ENCODE measurements at regions not wholly inside any gene's neighbourhood (a gene's known extent, or its start where the extent isn't known, plus 50 kb on each side); places are given as distances from the start of the nearest gene placed in this dataset.
"Not testable (repeated sequence)": the region's sequence is repeated elsewhere in the genome, so short reads cannot be mapped to it uniquely, and the experiment has no call there.

GRCh38 chr2:145524836-145525235 is 1004.9 kb upstream of the ZEB2 start:
- ATAC-seq (ENCODE audit: low FRiP score) (no peak), DNase-seq (no peak)
- WGBS, 2 donors = 23 to 26% methylated on average over 1 of the region's 1 CpG
- H3K9me3 ChIP-seq (ENCODE audit: control insufficient read depth, low read length) = no peaks in the 10 kb centered on the region
- H3K27ac ChIP-seq (ENCODE audit: low read depth in 1 of 2, low read length in 2 of 2) = no peak overlapping the region
- H3K4me1 ChIP-seq (ENCODE audit: control insufficient read depth in 1 of 2, insufficient read depth in 2 of 2, low read length in 2 of 2) = no peaks in the 10 kb centered on the region
- no peaks in the 10 kb centered on the region for H3K36me3 ChIP-seq (ENCODE audit: control insufficient read depth in 1 of 2, insufficient read depth in 2 of 2, low read length in 1 of 2)
- intact Hi-C loops (cut with DNase I) = no loop called here
- no peaks in the 10 kb centered on the region for H3K27me3 ChIP-seq (ENCODE audit: control insufficient read depth in 1 of 2, insufficient read depth in 2 of 2, low read length in 1 of 2)
- H3K4me3 ChIP-seq (ENCODE audit: low read length in 2 of 2) = no peak overlapping the region

- 59 to 69% methylated on average over 6 of the region's 6 CpGs for WGBS, 2 donors
Measured at GRCh38 chr2:145524303-145524702, 1004.4 kb upstream of the ZEB2 start.

GRCh38 chr2:145519254-145519653 is 999.3 kb upstream of the ZEB2 start:
- H3K4me3 ChIP-seq (ENCODE audit: low read length in 2 of 2); ATAC-seq (ENCODE audit: low FRiP score); intact Hi-C loops (cut with DNase I); DNase-seq; H3K27ac ChIP-seq (ENCODE audit: low read depth in 1 of 2, low read length in 2 of 2); H3K27me3 ChIP-seq (ENCODE audit: control insufficient read depth in 1 of 2, insufficient read depth in 2 of 2, low read length in 1 of 2); H3K36me3 ChIP-seq (ENCODE audit: control insufficient read depth in 1 of 2, insufficient read depth in 2 of 2, low read length in 1 of 2); H3K4me1 ChIP-seq (ENCODE audit: control insufficient read depth in 1 of 2, insufficient read depth in 2 of 2, low read length in 2 of 2); H3K9me3 ChIP-seq (ENCODE audit: control insufficient read depth, low read length): not testable (repeated sequence)
- WGBS, 2 donors = 97 to 98% methylated on average over 5 of the region's 5 CpGs

More at GRCh38 chr2:145524303-145524702, 1004.4 kb upstream of the ZEB2 start:
- DNase-seq = no peak
- no peak for ATAC-seq (ENCODE audit: low FRiP score)
- Histone ChIP-seq H3K27ac (ENCODE audit: low read depth in 1 of 2, low read length in 2 of 2) (no peak overlapping the region), H3K4me1 (ENCODE audit: control insufficient read depth in 1 of 2, insufficient read depth in 2 of 2, low read length in 2 of 2) (no peaks in the 10 kb centered on the region), H3K9me3 (ENCODE audit: control insufficient read depth, low read length) (no peaks in the 10 kb centered on the region), H3K36me3 (ENCODE audit: control insufficient read depth in 1 of 2, insufficient read depth in 2 of 2, low read length in 1 of 2) (no peaks in the 10 kb centered on the region), H3K27me3 (ENCODE audit: control insufficient read depth in 1 of 2, insufficient read depth in 2 of 2, low read length in 1 of 2) (no peaks in the 10 kb centered on the region), H3K4me3 (ENCODE audit: low read length in 2 of 2) (no peak overlapping the region)
- intact Hi-C loops (cut with DNase I) = no loop called here

DNA sequence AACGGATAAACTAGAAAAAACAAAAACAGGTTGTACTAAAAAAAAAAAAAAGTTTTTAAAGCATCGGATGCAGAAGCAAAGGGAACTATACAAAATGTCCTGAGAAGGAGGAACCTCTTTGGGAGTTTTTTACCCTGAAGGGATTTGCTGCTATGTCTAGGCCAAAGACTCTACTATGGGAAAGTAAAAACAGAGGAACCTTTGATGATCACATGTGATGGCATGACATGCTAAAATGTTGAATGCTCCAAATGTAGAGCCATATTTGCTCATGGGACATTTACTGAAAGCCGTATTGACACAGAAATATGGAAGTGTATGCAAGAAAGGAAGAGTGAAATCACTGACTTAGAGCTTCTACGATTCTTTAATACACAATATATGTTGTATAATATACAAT is 992.0 kb upstream of the ZEB2 start:
- no peak for ATAC-seq (ENCODE audit: low FRiP score)

DNA sequence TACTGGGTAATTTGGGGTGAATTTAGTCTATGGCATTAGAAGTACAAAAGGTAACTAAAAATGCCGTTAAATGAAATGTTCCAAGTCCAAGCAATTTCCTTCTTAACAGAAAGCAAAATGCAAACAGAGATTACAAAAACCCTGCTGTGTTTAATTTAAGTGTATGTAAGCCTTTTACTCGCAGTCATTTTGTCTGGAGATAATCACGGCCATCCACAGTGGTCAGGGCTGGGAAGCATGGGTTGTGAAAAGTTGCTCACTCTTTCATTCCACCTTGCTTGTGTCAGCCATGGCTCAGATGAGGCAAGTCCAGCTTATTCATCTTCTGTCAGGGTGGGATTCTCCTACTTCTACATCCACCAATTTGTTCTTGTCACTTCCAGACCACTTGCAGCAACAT is 983.6 kb upstream of the ZEB2 start:
- Histone ChIP-seq H3K4me1 (ENCODE audit: control insufficient read depth in 1 of 2, insufficient read depth in 2 of 2, low read length in 2 of 2) (no peaks in the 10 kb centered on the region), H3K9me3 (ENCODE audit: control insufficient read depth, low read length) (peaks cover 2% of the 10 kb centered on the region), H3K27ac (ENCODE audit: low read depth in 1 of 2, low read length in 2 of 2) (no peak overlapping the region), H3K36me3 (ENCODE audit: control insufficient read depth in 1 of 2, insufficient read depth in 2 of 2, low read length in 1 of 2) (no peaks in the 10 kb centered on the region), H3K27me3 (ENCODE audit: control insufficient read depth in 1 of 2, insufficient read depth in 2 of 2, low read length in 1 of 2) (no peaks in the 10 kb centered on the region), H3K4me3 (ENCODE audit: low read length in 2 of 2) (no peak overlapping the region)
- intact Hi-C loops (cut with DNase I) = no loop called here
- ATAC-seq (ENCODE audit: low FRiP score) = no peak
- DNase-seq = no peak
- WGBS, 2 donors = 59 to 64% methylated on average over 3 of the region's 3 CpGs

More for the DNA sequence above, 992.0 kb upstream of the ZEB2 start:
- intact Hi-C loops (cut with DNase I) = no loop called here
- H3K27ac ChIP-seq (ENCODE audit: low read depth in 1 of 2, low read length in 2 of 2) = no peak overlapping the region
- DNase-seq = no peak
- no peaks in the 10 kb centered on the region for H3K36me3 ChIP-seq (ENCODE audit: control insufficient read depth in 1 of 2, insufficient read depth in 2 of 2, low read length in 1 of 2)
- H3K4me1 ChIP-seq (ENCODE audit: control insufficient read depth in 1 of 2, insufficient read depth in 2 of 2, low read length in 2 of 2) = no peaks in the 10 kb centered on the region
- H3K27me3 ChIP-seq (ENCODE audit: control insufficient read depth in 1 of 2, insufficient read depth in 2 of 2, low read length in 1 of 2) = no peaks in the 10 kb centered on the region
- no peak overlapping the region for H3K4me3 ChIP-seq (ENCODE audit: low read length in 2 of 2)
- WGBS, 2 donors = 92 to 93% methylated on average over 4 of the region's 4 CpGs
- H3K9me3 ChIP-seq (ENCODE audit: control insufficient read depth, low read length) = peaks cover 3% of the 10 kb centered on the region

DNA sequence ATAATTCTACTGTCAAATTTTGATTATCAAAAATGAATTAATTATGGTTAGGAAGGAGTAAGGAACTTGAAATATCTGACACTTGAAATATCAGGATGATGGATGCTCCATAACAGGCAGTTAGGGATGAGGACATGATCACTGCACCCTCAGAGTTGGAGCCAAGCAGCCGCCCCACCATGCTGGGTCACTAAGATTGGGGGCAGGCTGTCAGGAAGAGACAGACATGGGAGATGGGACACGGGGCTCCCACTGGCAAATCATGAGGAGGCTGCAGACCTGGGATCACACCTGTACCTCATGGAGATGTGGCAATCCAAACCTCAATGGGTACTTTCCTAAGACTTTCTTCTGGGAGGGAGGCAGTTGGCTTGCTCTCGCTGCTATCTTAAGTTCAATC is 982.0 kb upstream of the ZEB2 start:
- Histone ChIP-seq H3K4me1 (ENCODE audit: control insufficient read depth in 1 of 2, insufficient read depth in 2 of 2, low read length in 2 of 2) (no peaks in the 10 kb centered on the region), H3K27ac (ENCODE audit: low read depth in 1 of 2, low read length in 2 of 2) (no peak overlapping the region), H3K4me3 (ENCODE audit: low read length in 2 of 2) (no peak overlapping the region), H3K27me3 (ENCODE audit: control insufficient read depth in 1 of 2, insufficient read depth in 2 of 2, low read length in 1 of 2) (no peaks in the 10 kb centered on the region), H3K9me3 (ENCODE audit: control insufficient read depth, low read length) (peaks cover 2% of the 10 kb centered on the region), H3K36me3 (ENCODE audit: control insufficient read depth in 1 of 2, insufficient read depth in 2 of 2, low read length in 1 of 2) (no peaks in the 10 kb centered on the region)
- DNase-seq (no peak), ATAC-seq (ENCODE audit: low FRiP score) (no peak)
- 93 to 98% methylated on average over 3 of the region's 3 CpGs for WGBS, 2 donors
- intact Hi-C loops (cut with DNase I) = no loop called here

DNA sequence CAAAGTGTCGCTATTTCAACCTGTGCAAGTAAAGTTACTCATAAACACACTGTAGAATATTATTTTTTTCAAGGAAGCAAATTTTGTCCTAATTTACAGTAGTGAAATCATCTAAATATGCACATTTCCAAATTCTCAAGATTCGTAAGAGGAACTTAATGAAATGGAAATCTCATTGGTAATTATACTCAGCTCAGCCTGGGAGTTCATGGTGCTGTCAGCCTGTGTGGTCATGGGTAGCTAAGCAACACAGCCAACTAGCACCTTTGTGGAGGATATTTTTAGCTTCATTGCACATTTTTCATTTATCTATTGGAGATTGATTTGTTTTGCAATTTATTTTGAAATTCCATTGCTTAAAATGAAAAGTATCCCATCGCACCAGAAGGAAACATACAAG is 975.7 kb upstream of the ZEB2 start:
- ATAC-seq (ENCODE audit: low FRiP score) = no peak
- H3K4me1 ChIP-seq (ENCODE audit: control insufficient read depth in 1 of 2, insufficient read depth in 2 of 2, low read length in 2 of 2) = no peaks in the 10 kb centered on the region
- no peak overlapping the region for H3K27ac ChIP-seq (ENCODE audit: low read depth in 1 of 2, low read length in 2 of 2)
- H3K4me3 ChIP-seq (ENCODE audit: low read length in 2 of 2) = no peak overlapping the region
- no peaks in the 10 kb centered on the region for H3K36me3 ChIP-seq (ENCODE audit: control insufficient read depth in 1 of 2, insufficient read depth in 2 of 2, low read length in 1 of 2)
- H3K9me3 ChIP-seq (ENCODE audit: control insufficient read depth, low read length) = no peaks in the 10 kb centered on the region
- H3K27me3 ChIP-seq (ENCODE audit: control insufficient read depth in 1 of 2, insufficient read depth in 2 of 2, low read length in 1 of 2) = no peaks in the 10 kb centered on the region
- no peak for DNase-seq
- WGBS, 2 donors = 92 to 95% methylated on average over 3 of the region's 3 CpGs
- intact Hi-C loops (cut with DNase I) = no loop called here

DNA sequence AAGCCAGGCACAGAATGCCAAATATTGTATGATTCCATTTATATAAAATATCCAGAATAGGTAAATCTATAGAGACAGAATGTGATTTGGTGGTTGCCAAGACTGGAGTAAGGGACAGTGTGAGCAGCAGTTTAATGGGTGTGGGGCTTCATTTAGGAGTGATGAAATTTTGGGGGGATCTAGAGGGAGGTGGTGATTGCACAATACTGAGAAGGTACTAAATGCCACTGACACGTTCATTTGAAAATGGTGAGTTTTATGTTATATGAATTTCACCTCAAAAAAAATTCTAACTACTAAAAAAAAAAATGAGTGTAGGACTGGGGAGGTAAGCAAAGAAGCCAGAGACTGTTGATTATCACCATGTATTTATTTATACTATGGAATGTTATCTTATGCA is 974.5 kb upstream of the ZEB2 start:
- Histone ChIP-seq H3K9me3 (ENCODE audit: control insufficient read depth, low read length) (no peaks in the 10 kb centered on the region), H3K27ac (ENCODE audit: low read depth in 1 of 2, low read length in 2 of 2) (no peak overlapping the region), H3K4me3 (ENCODE audit: low read length in 2 of 2) (no peak overlapping the region), H3K36me3 (ENCODE audit: control insufficient read depth in 1 of 2, insufficient read depth in 2 of 2, low read length in 1 of 2) (no peaks in the 10 kb centered on the region), H3K4me1 (ENCODE audit: control insufficient read depth in 1 of 2, insufficient read depth in 2 of 2, low read length in 2 of 2) (no peaks in the 10 kb centered on the region), H3K27me3 (ENCODE audit: control insufficient read depth in 1 of 2, insufficient read depth in 2 of 2, low read length in 1 of 2) (no peaks in the 10 kb centered on the region)
- no peak for DNase-seq
- 75 to 87% methylated on average over 1 of the region's 1 CpG for WGBS, 2 donors
- no peak for ATAC-seq (ENCODE audit: low FRiP score)
- intact Hi-C loops (cut with DNase I) = no loop called here

DNA sequence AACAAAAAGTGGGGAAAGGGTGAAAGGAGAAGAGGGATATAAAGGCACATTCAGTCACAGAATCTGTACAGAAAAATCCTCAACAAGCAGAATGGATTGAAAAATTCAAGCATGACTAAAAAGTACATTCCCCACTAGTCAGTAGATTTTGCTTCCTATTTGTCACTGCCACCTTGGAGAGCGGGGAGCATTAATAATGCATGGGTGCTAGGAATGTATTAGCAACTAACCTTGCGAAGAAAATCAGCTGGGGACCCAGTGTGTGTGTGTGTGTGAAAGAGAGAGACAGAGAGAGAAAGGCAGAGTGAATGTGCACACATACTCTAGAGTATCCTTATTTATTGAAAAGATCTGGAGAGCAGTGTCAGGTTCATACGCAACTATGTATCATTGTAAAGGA is 968.7 kb upstream of the ZEB2 start:
- Histone ChIP-seq H3K27ac (ENCODE audit: low read depth in 1 of 2, low read length in 2 of 2) (no peak overlapping the region), H3K36me3 (ENCODE audit: control insufficient read depth in 1 of 2, insufficient read depth in 2 of 2, low read length in 1 of 2) (no peaks in the 10 kb centered on the region), H3K4me1 (ENCODE audit: control insufficient read depth in 1 of 2, insufficient read depth in 2 of 2, low read length in 2 of 2) (no peaks in the 10 kb centered on the region), H3K9me3 (ENCODE audit: control insufficient read depth, low read length) (no peaks in the 10 kb centered on the region), H3K4me3 (ENCODE audit: low read length in 2 of 2) (no peak overlapping the region), H3K27me3 (ENCODE audit: control insufficient read depth in 1 of 2, insufficient read depth in 2 of 2, low read length in 1 of 2) (no peaks in the 10 kb centered on the region)
- no peak for ATAC-seq (ENCODE audit: low FRiP score)
- intact Hi-C loops (cut with DNase I) = no loop called here
- no peak for DNase-seq
- 82 to 85% methylated on average over 3 of the region's 3 CpGs for WGBS, 2 donors
